Urinary bladder (tissue), 3 donors: ENCODE measurements at regions not wholly inside any gene's neighbourhood (a gene's known extent, or its start where the extent isn't known, plus 50 kb on each side); places are given as distances from the start of the nearest gene placed in this dataset.

ENCODE experiments used
- DNase-seq: peaks from one replicate; pipeline ENCODE4 v3.0.0-alpha.2; 2015; ENCODE audit errors: extremely low spot score
- H3K27ac ChIP-seq: one replicate; pipeline ENCODE4 v1.5.1; 2013; ENCODE audit warnings: low read depth, mild to moderate bottlenecking, moderate library complexity
- H3K36me3 ChIP-seq: one replicate; pipeline ENCODE4 v1.6.1; 2013; ENCODE audit warnings: mild to moderate bottlenecking, moderate library complexity; ENCODE audit not compliant: insufficient read depth
- H3K4me1 ChIP-seq: one replicate; pipeline ENCODE4 v1.6.1; 2013; ENCODE audit warnings: mild to moderate bottlenecking, moderate library complexity; ENCODE audit not compliant: insufficient read depth
- H3K4me3 ChIP-seq: one replicate; pipeline ENCODE4 v1.5.1; 2013; ENCODE audit warnings: low read depth, low read length
- WGBS: extraction: QIAGEN DNeasy Blood & Tissue Kit; methylation state at CpG from one replicate; pipeline ENCODE4 v1.1.7; 2013; 5-methylcytosine and 5-hydroxymethylcytosine counted together
- donor health status: healthy with polysubstance abuse.
- donor health status: healthy.

- no peaks in the 10 kb centered on the region for H3K4me1 ChIP-seq
- H3K36me3 ChIP-seq = no peaks in the 10 kb centered on the region
- 41% methylated on average over 20 of the region's 20 CpGs for WGBS
- H3K4me3 ChIP-seq = peak overlapping the region; percentile 34
- peak overlapping the region; percentile 32 for H3K27ac ChIP-seq
- no peak for DNase-seq
Measured at GRCh38 chr9:88077071-88077617, 61.1 kb downstream of the SPATA31C2 start.

- whole genome bisulfite sequencing = under 1% methylated on average over 57 of the region's 57 CpGs
- no peaks in the 10 kb centered on the region for H3K36me3 ChIP-seq
- H3K4me1 ChIP-seq = no peaks in the 10 kb centered on the region
- H3K4me3 ChIP-seq = peak overlapping the region; percentile 34
- DNase-seq = peak; percentile 67
- peak overlapping the region; percentile 32 for H3K27ac ChIP-seq
Measured at GRCh38 chr9:88076286-88077070, 61.8 kb downstream of the SPATA31C2 start.

- WGBS = 2% methylated on average over 12 of the region's 12 CpGs
- DNase-seq = peak; percentile 17
- peak overlapping the region; percentile 32 for H3K27ac ChIP-seq
Measured at GRCh38 chr9:88075966-88076285, 62.3 kb downstream of the SPATA31C2 start.

GRCh38 chr9:88075506-88075905 lies 62.8 kb downstream of the SPATA31C2 start:
- Histone ChIP-seq H3K4me3 (no peak overlapping the region), H3K36me3 (no peaks in the 10 kb centered on the region), H3K27ac (no peak overlapping the region), H3K4me1 (no peaks in the 10 kb centered on the region)
- WGBS = 40% methylated on average over 3 of the region's 3 CpGs
- no peak for DNase-seq

More at GRCh38 chr9:88075966-88076285, 62.3 kb downstream of the SPATA31C2 start:
- Histone ChIP-seq H3K4me3 (peak overlapping the region; percentile 34), H3K36me3 (no peaks in the 10 kb centered on the region), H3K4me1 (no peaks in the 10 kb centered on the region)

- H3K4me1 ChIP-seq = no peaks in the 10 kb centered on the region
- H3K36me3 ChIP-seq = no peaks in the 10 kb centered on the region
- WGBS = 95% methylated on average over 5 of the region's 5 CpGs
- H3K4me3 ChIP-seq = no peak overlapping the region
- DNase-seq = no peak
- no peak overlapping the region for H3K27ac ChIP-seq
Measured at GRCh38 chr9:88074931-88075330, 63.3 kb downstream of the SPATA31C2 start.

GRCh38 chr9:88072831-88073375 lies 65.4 kb downstream of the SPATA31C2 start:
- no peak for DNase-seq
- Histone ChIP-seq H3K27ac (no peak overlapping the region), H3K4me3 (no peak overlapping the region), H3K4me1 (no peaks in the 10 kb centered on the region), H3K36me3 (no peaks in the 10 kb centered on the region)
- WGBS = 75% methylated on average over 2 of the region's 2 CpGs

GRCh38 chr9:88071331-88071730 lies 66.9 kb downstream of the SPATA31C2 start:
- no peak for DNase-seq
- Histone ChIP-seq H3K36me3 (no peaks in the 10 kb centered on the region), H3K27ac (no peak overlapping the region), H3K4me3 (no peak overlapping the region), H3K4me1 (no peaks in the 10 kb centered on the region)
- 77% methylated on average over 2 of the region's 2 CpGs for WGBS

GRCh38 chr9:88065619-88066018 lies 72.7 kb downstream of the SPATA31C2 start:
- no peaks in the 10 kb centered on the region for H3K4me1 ChIP-seq
- no peak overlapping the region for H3K4me3 ChIP-seq
- H3K36me3 ChIP-seq = no peaks in the 10 kb centered on the region
- WGBS = 81% methylated on average over 3 of the region's 3 CpGs
- DNase-seq = no peak
- H3K27ac ChIP-seq = no peak overlapping the region

GRCh38 chr9:88064554-88064953 lies 73.7 kb downstream of the SPATA31C2 start:
- Histone ChIP-seq H3K4me3 (no peak overlapping the region), H3K4me1 (no peaks in the 10 kb centered on the region), H3K27ac (no peak overlapping the region), H3K36me3 (no peaks in the 10 kb centered on the region)
- WGBS = 61% methylated on average over 4 of the region's 4 CpGs
- DNase-seq = no peak

- 95% methylated on average over 7 of the region's 7 CpGs for WGBS
- H3K27ac ChIP-seq = no peak overlapping the region
- H3K4me3 ChIP-seq = no peak overlapping the region
- H3K36me3 ChIP-seq = no peaks in the 10 kb centered on the region
- no peak for DNase-seq
- H3K4me1 ChIP-seq = no peaks in the 10 kb centered on the region
Measured at GRCh38 chr9:88060746-88061145, 77.5 kb downstream of the SPATA31C2 start.

- Histone ChIP-seq H3K4me3 (no peak overlapping the region), H3K27ac (no peak overlapping the region), H3K36me3 (no peaks in the 10 kb centered on the region), H3K4me1 (no peaks in the 10 kb centered on the region)
- DNase-seq = no peak
- 82% methylated on average over 3 of the region's 3 CpGs for WGBS
Measured at GRCh38 chr9:88059469-88059868, 78.8 kb downstream of the SPATA31C2 start.

- DNase-seq = no peak
- no peaks in the 10 kb centered on the region for H3K4me1 ChIP-seq
- H3K4me3 ChIP-seq = no peak overlapping the region
- no peak overlapping the region for H3K27ac ChIP-seq
- 87% methylated on average over 8 of the region's 8 CpGs for WGBS
- H3K36me3 ChIP-seq = no peaks in the 10 kb centered on the region
Measured at GRCh38 chr9:88056876-88057275, 81.4 kb downstream of the SPATA31C2 start.

- WGBS = 94% methylated on average over 9 of the region's 9 CpGs
- Histone ChIP-seq H3K36me3 (no peaks in the 10 kb centered on the region), H3K27ac (no peak overlapping the region), H3K4me1 (no peaks in the 10 kb centered on the region), H3K4me3 (no peak overlapping the region)
- DNase-seq = no peak
Measured at GRCh38 chr9:88053856-88054501, 79.6 kb upstream of the CDK20 start.
